Neural cell (in vitro differentiated cells): ENCODE measurements at regions not wholly inside any gene's neighbourhood (a gene's known extent, or its start where the extent isn't known, plus 50 kb on each side); places are given as distances from the start of the nearest gene placed in this dataset.

Experiments used
- H2AFZ ChIP-seq: fragments of 200-600, 300-800 bp; sonication (generic), shearing (Covaris generic); 2 replicates; pipeline ENCODE4 v1.6.0; 2014; ENCODE audit warnings: low read depth, mild to moderate bottlenecking, antibody characterized with exemption, low read length, moderate library complexity
- H3F3A ChIP-seq: fragments of 200-600 bp; shearing (Covaris generic); 2 replicates; pipeline ENCODE4 v1.6.1; 2016; ENCODE audit warnings: mild to moderate bottlenecking, moderate library complexity, mixed read lengths, antibody characterized with exemption, low read length; ENCODE audit not compliant: insufficient read depth, poor library complexity, severe bottlenecking
- H3K27ac ChIP-seq: fragments of 200-600, 300-800 bp; sonication (generic), shearing (Covaris generic); 2 replicates; pipeline ENCODE4 v1.5.1; 2014; ENCODE audit warnings: mild to moderate bottlenecking, low read length, moderate library complexity
- H3K27me3 ChIP-seq: fragments of 300-800, 200-600 bp; sonication (generic), shearing (Covaris generic); 2 replicates; pipeline ENCODE4 v1.6.0; 2014; ENCODE audit warnings: mild to moderate bottlenecking, low read depth, low read length, moderate library complexity; ENCODE audit not compliant: insufficient read depth
- H3K36me3 ChIP-seq: fragments of 300-800, 200-600 bp; sonication (generic), shearing (Covaris generic); 2 replicates; pipeline ENCODE4 v1.5.1; 2014; ENCODE audit warnings: mild to moderate bottlenecking, antibody characterized with exemption, low read length, moderate library complexity; ENCODE audit not compliant: insufficient read depth
- H3K4me2 ChIP-seq: fragments of 300-800, 200-600 bp; sonication (generic), shearing (Covaris generic); 2 replicates; pipeline ENCODE4 v1.6.0; 2014; ENCODE audit warnings: mild to moderate bottlenecking, low read length
- H3K4me3 ChIP-seq: fragments of 300-800, 200-600 bp; sonication (generic), shearing (Covaris generic); 2 replicates; pipeline ENCODE4 v1.5.1; 2014; ENCODE audit warnings: mild to moderate bottlenecking, low read length, moderate library complexity
- H3K79me2 ChIP-seq: fragments of 200-600 bp; shearing (Covaris generic); replicated peaks from 2 replicates; pipeline ENCODE4 v1.6.0; 2014; ENCODE audit warnings: mild to moderate bottlenecking, low read length, moderate library complexity; ENCODE audit not compliant: insufficient read depth
- H3K9ac ChIP-seq: fragments of 300-800, 200-600 bp; sonication (generic), shearing (Covaris generic); 2 replicates; pipeline ENCODE4 v1.6.1; 2016; ENCODE audit warnings: mild to moderate bottlenecking, low read length, mixed read lengths
- H3K9me2 ChIP-seq: fragments of 200-600 bp; shearing (Covaris generic); 2 replicates; pipeline ENCODE4 v1.6.1; 2016; ENCODE audit warnings: mild to moderate bottlenecking, low read length, mixed read lengths; ENCODE audit not compliant: insufficient read depth
- H3K9me3 ChIP-seq: fragments of 200-600, 300-800 bp; sonication (generic), shearing (Covaris generic); 2 replicates; pipeline ENCODE4 v1.6.1; 2016; ENCODE audit warnings: mild to moderate bottlenecking, mixed run types, low read length, moderate library complexity, mixed read lengths
- H4K20me1 ChIP-seq: fragments of 200-600 bp; shearing (Covaris generic); 2 replicates; pipeline ENCODE4 v1.6.1; 2016; ENCODE audit warnings: mild to moderate bottlenecking, mixed run types; ENCODE audit not compliant: insufficient read depth
- EP300 ChIP-seq: fragments of 450-650 bp; conservative IDR thresholded peaks from 2 replicates; pipeline ENCODE4 v1.6.1; 2014; ENCODE audit warnings: antibody characterized with exemption, mild to moderate bottlenecking, moderate library complexity; ENCODE audit not compliant: poor library complexity, severe bottlenecking
- EZH2 ChIP-seq: fragments of 200-600, 300-800 bp; shearing (Covaris generic), sonication (generic); IDR thresholded peaks from 2 replicates; pipeline ENCODE4 v1.6.1; 2014; ENCODE audit warnings: antibody characterized with exemption, low read length, borderline replicate concordance, mild to moderate bottlenecking; ENCODE audit not compliant: insufficient read depth, poor library complexity, severe bottlenecking
- MXI1 ChIP-seq: fragments of 450-650 bp; conservative IDR thresholded peaks from 2 replicates; pipeline ENCODE4 v1.6.1; 2014; ENCODE audit warnings: antibody characterized with exemption, mild to moderate bottlenecking; ENCODE audit not compliant: poor library complexity, severe bottlenecking
- POLR2AphosphoS5 ChIP-seq: IDR thresholded peaks from 2 replicates; pipeline ENCODE4 v1.6.1; 2012
- RAD21 ChIP-seq: fragments of 450-650 bp; conservative IDR thresholded peaks from 2 replicates; pipeline ENCODE4 v1.6.1; 2014; ENCODE audit warnings: antibody characterized with exemption, mild to moderate bottlenecking, moderate library complexity
- SMC3 ChIP-seq: fragments of 450-650 bp; conservative IDR thresholded peaks from 2 replicates; pipeline ENCODE4 v1.6.1; 2014; ENCODE audit warnings: antibody characterized with exemption, mild to moderate bottlenecking, moderate library complexity; ENCODE audit not compliant: poor library complexity
- TAF1 ChIP-seq: IDR thresholded peaks from 2 replicates; pipeline ENCODE4 v1.6.1; 2012; ENCODE audit warnings: low read depth
- TF ChIP-seq, protein P1 (sequence below): fragments of 450-650 bp; IDR thresholded peaks from 2 replicates; pipeline ENCODE4 v1.5.1; 2014; ENCODE audit warnings: antibody characterized with exemption, mild to moderate bottlenecking, moderate library complexity; ENCODE audit not compliant: poor library complexity, severe bottlenecking
- TF ChIP-seq, protein P2 (sequence below): IDR thresholded peaks from 2 replicates; pipeline ENCODE4 v1.6.1; 2012; ENCODE audit warnings: borderline replicate concordance

GRCh38 chr13:75231235-75231634 is 250.7 kb downstream of the TBC1D4 start:
- Histone ChIP-seq H3F3A (no peaks in the 10 kb centered on the region), H2AFZ (no peak overlapping the region), H3K4me2 (no peak overlapping the region), H3K9me2 (no peaks in the 10 kb centered on the region), H3K27ac (peak overlapping the region; percentile 65), H3K36me3 (no peaks in the 10 kb centered on the region), H3K4me3 (no peak overlapping the region), H3K9ac (no peak overlapping the region), H3K79me2 (no peaks in the 10 kb centered on the region), H3K27me3 (no peaks in the 10 kb centered on the region), H4K20me1 (no peaks in the 10 kb centered on the region), H3K9me3 (no peaks in the 10 kb centered on the region)
- peak; percentile 65 for TF ChIP-seq POLR2AphosphoS5
- TF ChIP-seq SMC3 = no peak
- TF ChIP-seq MXI1 = peak; percentile 18
- TF ChIP-seq EP300 = peak; percentile 86
- TF ChIP-seq EZH2 = no peak

DNA sequence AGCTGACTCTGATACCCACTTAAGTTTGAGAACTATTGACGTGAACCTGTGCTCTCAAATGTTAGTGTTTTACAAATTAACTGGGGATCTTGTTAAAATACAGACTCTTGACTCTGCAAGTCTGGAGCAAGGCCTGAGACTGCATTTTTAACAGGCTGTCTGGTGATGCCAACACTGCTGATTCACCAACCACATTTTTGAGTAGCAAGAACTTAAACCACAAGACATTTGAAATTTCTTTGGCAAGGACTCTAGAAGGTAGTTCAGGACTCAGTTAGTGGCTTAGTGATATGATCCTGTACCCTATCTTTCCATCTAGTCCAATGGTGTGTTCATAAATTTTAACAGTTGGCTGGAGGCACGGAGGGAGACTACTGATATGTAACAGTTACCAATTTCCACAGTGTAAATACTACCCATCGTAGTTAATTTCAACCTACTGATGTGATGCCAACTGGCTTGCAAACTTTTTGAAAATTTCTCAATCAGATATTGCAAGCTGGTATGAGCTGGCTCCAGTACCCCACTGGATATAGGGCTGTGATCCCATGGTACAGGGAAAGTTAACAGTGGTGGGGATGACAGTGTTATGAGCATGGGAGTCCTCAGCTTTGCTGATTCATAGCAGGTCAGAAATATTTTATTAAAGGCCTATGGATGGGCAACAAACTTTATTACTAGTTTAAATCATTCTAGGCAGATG is 255.1 kb downstream of the TBC1D4 start:
- Histone ChIP-seq H3F3A (no peaks in the 10 kb centered on the region), H3K9ac (no peak overlapping the region), H3K36me3 (no peaks in the 10 kb centered on the region), H3K9me3 (no peaks in the 10 kb centered on the region), H4K20me1 (no peaks in the 10 kb centered on the region), H3K79me2 (no peaks in the 10 kb centered on the region), H3K4me2 (no peak overlapping the region), H3K9me2 (no peaks in the 10 kb centered on the region), H3K27me3 (no peaks in the 10 kb centered on the region), H2AFZ (no peak overlapping the region), H3K27ac (no peak overlapping the region), H3K4me3 (no peak overlapping the region)
- TF ChIP-seq, protein P1, sequence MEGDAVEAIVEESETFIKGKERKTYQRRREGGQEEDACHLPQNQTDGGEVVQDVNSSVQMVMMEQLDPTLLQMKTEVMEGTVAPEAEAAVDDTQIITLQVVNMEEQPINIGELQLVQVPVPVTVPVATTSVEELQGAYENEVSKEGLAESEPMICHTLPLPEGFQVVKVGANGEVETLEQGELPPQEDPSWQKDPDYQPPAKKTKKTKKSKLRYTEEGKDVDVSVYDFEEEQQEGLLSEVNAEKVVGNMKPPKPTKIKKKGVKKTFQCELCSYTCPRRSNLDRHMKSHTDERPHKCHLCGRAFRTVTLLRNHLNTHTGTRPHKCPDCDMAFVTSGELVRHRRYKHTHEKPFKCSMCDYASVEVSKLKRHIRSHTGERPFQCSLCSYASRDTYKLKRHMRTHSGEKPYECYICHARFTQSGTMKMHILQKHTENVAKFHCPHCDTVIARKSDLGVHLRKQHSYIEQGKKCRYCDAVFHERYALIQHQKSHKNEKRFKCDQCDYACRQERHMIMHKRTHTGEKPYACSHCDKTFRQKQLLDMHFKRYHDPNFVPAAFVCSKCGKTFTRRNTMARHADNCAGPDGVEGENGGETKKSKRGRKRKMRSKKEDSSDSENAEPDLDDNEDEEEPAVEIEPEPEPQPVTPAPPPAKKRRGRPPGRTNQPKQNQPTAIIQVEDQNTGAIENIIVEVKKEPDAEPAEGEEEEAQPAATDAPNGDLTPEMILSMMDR = no peak
- TF ChIP-seq POLR2AphosphoS5 (no peak), MXI1 (no peak), RAD21 (no peak), TAF1 (no peak), EZH2 (no peak), SMC3 (no peak), EP300 (no peak)
- TF ChIP-seq, protein P2, sequence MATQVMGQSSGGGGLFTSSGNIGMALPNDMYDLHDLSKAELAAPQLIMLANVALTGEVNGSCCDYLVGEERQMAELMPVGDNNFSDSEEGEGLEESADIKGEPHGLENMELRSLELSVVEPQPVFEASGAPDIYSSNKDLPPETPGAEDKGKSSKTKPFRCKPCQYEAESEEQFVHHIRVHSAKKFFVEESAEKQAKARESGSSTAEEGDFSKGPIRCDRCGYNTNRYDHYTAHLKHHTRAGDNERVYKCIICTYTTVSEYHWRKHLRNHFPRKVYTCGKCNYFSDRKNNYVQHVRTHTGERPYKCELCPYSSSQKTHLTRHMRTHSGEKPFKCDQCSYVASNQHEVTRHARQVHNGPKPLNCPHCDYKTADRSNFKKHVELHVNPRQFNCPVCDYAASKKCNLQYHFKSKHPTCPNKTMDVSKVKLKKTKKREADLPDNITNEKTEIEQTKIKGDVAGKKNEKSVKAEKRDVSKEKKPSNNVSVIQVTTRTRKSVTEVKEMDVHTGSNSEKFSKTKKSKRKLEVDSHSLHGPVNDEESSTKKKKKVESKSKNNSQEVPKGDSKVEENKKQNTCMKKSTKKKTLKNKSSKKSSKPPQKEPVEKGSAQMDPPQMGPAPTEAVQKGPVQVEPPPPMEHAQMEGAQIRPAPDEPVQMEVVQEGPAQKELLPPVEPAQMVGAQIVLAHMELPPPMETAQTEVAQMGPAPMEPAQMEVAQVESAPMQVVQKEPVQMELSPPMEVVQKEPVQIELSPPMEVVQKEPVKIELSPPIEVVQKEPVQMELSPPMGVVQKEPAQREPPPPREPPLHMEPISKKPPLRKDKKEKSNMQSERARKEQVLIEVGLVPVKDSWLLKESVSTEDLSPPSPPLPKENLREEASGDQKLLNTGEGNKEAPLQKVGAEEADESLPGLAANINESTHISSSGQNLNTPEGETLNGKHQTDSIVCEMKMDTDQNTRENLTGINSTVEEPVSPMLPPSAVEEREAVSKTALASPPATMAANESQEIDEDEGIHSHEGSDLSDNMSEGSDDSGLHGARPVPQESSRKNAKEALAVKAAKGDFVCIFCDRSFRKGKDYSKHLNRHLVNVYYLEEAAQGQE = no peak
